Fibroblast of lung (primary cell): ENCODE measurements at regions not wholly inside any gene's neighbourhood (a gene's known extent, or its start where the extent isn't known, plus 50 kb on each side); places are given as distances from the start of the nearest gene placed in this dataset.

Experiments used
- DNase-seq, 2 donors: peaks; one replicate each; pipeline versions ENCODE4 v3.0.0 to v3.0.0-alpha.2; 2010; ENCODE audit warnings: low read depth in 2 of 2
- H2AFZ ChIP-seq: 2 replicates; pipeline ENCODE4 v1.5.1; 2012; ENCODE audit warnings: low read length, control low read depth, inconsistent platforms
- H3K27ac ChIP-seq: 2 replicates; pipeline ENCODE4 v1.5.1; 2011; ENCODE audit warnings: low read length, control low read depth; ENCODE audit not compliant: insufficient read depth
- H3K27me3 ChIP-seq: 2 replicates; pipeline ENCODE4 v1.5.1; 2011; ENCODE audit warnings: mild to moderate bottlenecking, low read length; ENCODE audit not compliant: control insufficient read depth, insufficient read depth
- H3K36me3 ChIP-seq: 2 replicates; pipeline ENCODE4 v1.5.1; 2011; ENCODE audit warnings: low read length; ENCODE audit not compliant: control insufficient read depth, insufficient read depth
- H3K4me1 ChIP-seq: 2 replicates; pipeline ENCODE4 v1.5.1; 2011; ENCODE audit warnings: low read length; ENCODE audit not compliant: control insufficient read depth, insufficient read depth; ENCODE audit errors: extremely low read depth
- H3K4me2 ChIP-seq: 2 replicates; pipeline ENCODE4 v1.5.1; 2011; ENCODE audit warnings: low read length, control low read depth; ENCODE audit not compliant: insufficient read depth; ENCODE audit errors: extremely low read depth
- H3K4me3 ChIP-seq, 4 experiments: fragments of 200-600 bp in 1 of 4; sonication (generic) in 1 of 4; replicated peaks in 1 of 4; 2 replicates each; pipeline ENCODE4 v1.5.1; 2011 to 2016; ENCODE audit warnings: low read length in 4 of 4, low read depth in 3 of 4, mild to moderate bottlenecking in 3 of 4, control low read depth in 2 of 4, inconsistent platforms in 1 of 4, mixed read lengths in 1 of 4; ENCODE audit not compliant: insufficient read depth in 1 of 4; ENCODE audit errors: control extremely low read depth in 1 of 4
- H3K79me2 ChIP-seq: 2 replicates; pipeline ENCODE4 v1.5.1; 2012; ENCODE audit warnings: mild to moderate bottlenecking, low read length, inconsistent platforms; ENCODE audit not compliant: control insufficient read depth, insufficient read depth
- H3K9ac ChIP-seq: 2 replicates; pipeline ENCODE4 v1.5.1; 2011; ENCODE audit warnings: mild to moderate bottlenecking, low read length, control low read depth; ENCODE audit not compliant: insufficient read depth
- H3K9me3 ChIP-seq: 2 replicates; pipeline ENCODE4 v1.5.1; 2012; ENCODE audit warnings: low read depth, low read length; ENCODE audit not compliant: control insufficient read depth, insufficient read depth
- H4K20me1 ChIP-seq: 2 replicates; pipeline ENCODE4 v1.5.1; 2011; ENCODE audit warnings: low read length; ENCODE audit not compliant: control insufficient read depth, insufficient read depth; ENCODE audit errors: extremely low read depth
- EZH2 ChIP-seq: IDR thresholded peaks from 2 replicates; pipeline ENCODE4 v1.5.1; 2012; ENCODE audit warnings: low read length, control low read depth, mild to moderate bottlenecking; ENCODE audit errors: missing control alignments
- TF ChIP-seq, protein P1 (sequence below), 2 donors: IDR thresholded peaks in 1 of 2; conservative IDR thresholded peaks in 1 of 2; 1 replicate in 1 of 2; 2 replicates in 1 of 2; pipeline ENCODE4 v1.5.1; 2011 to 2012; ENCODE audit warnings: low read length in 2 of 2, control low read depth in 1 of 2, inconsistent platforms in 1 of 2, low read depth in 1 of 2, mild to moderate bottlenecking in 1 of 2

DNA sequence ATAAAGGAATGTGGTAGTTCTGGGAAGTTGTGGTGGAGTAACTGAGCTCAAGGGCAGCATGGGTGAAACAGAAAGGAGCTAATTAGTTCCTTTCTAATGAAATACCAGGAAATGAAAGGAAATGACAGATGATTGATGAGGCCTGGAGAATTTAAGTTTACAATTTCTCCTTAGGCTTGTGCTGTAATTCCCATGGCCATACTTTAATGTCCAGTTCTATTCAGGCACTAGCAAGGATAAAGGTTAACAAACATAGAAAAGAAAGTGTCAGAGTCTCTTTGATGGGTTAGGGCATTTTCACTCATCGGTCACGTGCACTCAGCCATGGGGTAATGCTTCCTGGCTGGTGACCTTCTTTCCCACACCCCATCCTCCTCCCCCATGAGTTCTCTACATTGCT lies 70.3 kb downstream of the CTSL start:
- no peaks in the 10 kb centered on the region for H3K9me3 ChIP-seq
- H3K27ac ChIP-seq = no peak overlapping the region
- no peaks in the 10 kb centered on the region for H4K20me1 ChIP-seq
- peaks cover 7% of the 10 kb centered on the region for H3K4me1 ChIP-seq
- no peaks in the 10 kb centered on the region for H3K79me2 ChIP-seq
- no peak for DNase-seq
- H3K4me2 ChIP-seq = no peak overlapping the region
- H3K27me3 ChIP-seq = no peaks in the 10 kb centered on the region
- no peak overlapping the region for H3K9ac ChIP-seq
- TF ChIP-seq EZH2 = no peak
- TF ChIP-seq, protein P1, sequence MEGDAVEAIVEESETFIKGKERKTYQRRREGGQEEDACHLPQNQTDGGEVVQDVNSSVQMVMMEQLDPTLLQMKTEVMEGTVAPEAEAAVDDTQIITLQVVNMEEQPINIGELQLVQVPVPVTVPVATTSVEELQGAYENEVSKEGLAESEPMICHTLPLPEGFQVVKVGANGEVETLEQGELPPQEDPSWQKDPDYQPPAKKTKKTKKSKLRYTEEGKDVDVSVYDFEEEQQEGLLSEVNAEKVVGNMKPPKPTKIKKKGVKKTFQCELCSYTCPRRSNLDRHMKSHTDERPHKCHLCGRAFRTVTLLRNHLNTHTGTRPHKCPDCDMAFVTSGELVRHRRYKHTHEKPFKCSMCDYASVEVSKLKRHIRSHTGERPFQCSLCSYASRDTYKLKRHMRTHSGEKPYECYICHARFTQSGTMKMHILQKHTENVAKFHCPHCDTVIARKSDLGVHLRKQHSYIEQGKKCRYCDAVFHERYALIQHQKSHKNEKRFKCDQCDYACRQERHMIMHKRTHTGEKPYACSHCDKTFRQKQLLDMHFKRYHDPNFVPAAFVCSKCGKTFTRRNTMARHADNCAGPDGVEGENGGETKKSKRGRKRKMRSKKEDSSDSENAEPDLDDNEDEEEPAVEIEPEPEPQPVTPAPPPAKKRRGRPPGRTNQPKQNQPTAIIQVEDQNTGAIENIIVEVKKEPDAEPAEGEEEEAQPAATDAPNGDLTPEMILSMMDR (conservative IDR thresholded peaks at IDR 0.05 in 1 of 2, IDR thresholded peaks at IDR 0.05 in 1 of 2; ENCODE audit: low read depth in 1 of 2, low read length in 2 of 2) = no peak
- no peak overlapping the region for H3K4me3 ChIP-seq
- no peak overlapping the region for H2AFZ ChIP-seq
- no peaks in the 10 kb centered on the region for H3K36me3 ChIP-seq

DNA sequence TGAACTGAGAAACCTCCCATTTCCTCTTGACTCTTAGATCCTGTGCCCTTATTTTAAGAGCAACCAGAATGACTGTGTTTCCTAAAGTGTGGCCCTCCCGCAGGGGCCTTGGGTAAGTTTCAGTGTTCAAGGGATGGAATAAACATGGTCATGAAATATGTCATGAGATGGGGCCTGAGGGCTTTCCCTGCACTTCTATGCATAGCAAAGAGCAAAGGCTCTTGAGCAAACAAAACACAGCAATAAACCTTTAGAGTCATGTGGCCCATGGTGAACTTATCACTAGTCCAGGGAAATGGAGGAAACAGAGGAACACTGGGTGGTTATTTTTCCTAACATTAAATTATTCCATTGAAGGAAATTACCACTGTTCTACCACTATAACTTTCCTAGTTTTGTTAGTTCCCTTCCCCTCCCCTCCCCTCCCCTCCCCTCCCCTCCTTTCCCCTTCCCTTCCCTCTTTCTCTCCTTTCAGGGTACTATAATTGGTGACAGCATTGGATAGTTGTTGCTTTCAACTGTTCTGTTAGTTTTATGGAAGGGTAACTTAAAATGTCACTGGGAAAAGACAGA lies 72.4 kb downstream of the CTSL start:
- TF ChIP-seq, protein P1 (conservative IDR thresholded peaks at IDR 0.05 in 1 of 2, IDR thresholded peaks at IDR 0.05 in 1 of 2; ENCODE audit: low read depth in 1 of 2, low read length in 2 of 2) = no peak
- no peak for TF ChIP-seq EZH2
- Histone ChIP-seq H3K9me3 (no peaks in the 10 kb centered on the region), H4K20me1 (no peaks in the 10 kb centered on the region), H3K9ac (no peak overlapping the region), H3K4me1 (peaks cover 3% of the 10 kb centered on the region), H3K27ac (no peak overlapping the region), H2AFZ (no peak overlapping the region), H3K36me3 (no peaks in the 10 kb centered on the region), H3K27me3 (peaks cover 2% of the 10 kb centered on the region), H3K4me2 (no peak overlapping the region), H3K4me3 (no peak overlapping the region), H3K79me2 (no peaks in the 10 kb centered on the region)
- DNase-seq = no peak

DNA sequence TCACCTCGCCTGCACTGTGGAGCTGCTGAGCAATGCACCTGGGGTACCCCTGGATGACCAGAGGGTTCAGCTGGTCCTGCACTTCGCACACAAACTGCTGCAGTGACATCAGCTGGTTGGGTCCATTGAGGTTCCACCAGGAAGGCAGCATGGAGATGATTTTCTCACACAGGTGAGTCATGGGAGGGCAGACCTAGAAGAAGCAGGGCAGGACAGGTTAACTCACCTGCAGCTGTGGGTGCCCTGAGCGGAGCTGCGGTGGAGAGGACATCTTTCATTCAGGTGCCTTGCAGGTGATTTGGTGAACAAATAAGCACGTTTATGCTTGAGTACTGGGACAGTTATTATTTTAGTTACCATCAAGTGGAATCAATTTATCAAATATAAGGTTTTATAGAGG lies 73.6 kb downstream of the CTSL start:
- Histone ChIP-seq H3K9ac (no peak overlapping the region), H3K27me3 (peaks cover 2% of the 10 kb centered on the region), H2AFZ (no peak overlapping the region), H4K20me1 (no peaks in the 10 kb centered on the region), H3K36me3 (no peaks in the 10 kb centered on the region), H3K4me1 (no peaks in the 10 kb centered on the region), H3K27ac (no peak overlapping the region), H3K4me3 (no peak overlapping the region), H3K9me3 (no peaks in the 10 kb centered on the region), H3K79me2 (no peaks in the 10 kb centered on the region), H3K4me2 (no peak overlapping the region)
- no peak for TF ChIP-seq EZH2
- TF ChIP-seq, protein P1 (conservative IDR thresholded peaks at IDR 0.05 in 1 of 2, IDR thresholded peaks at IDR 0.05 in 1 of 2; ENCODE audit: low read depth in 1 of 2, low read length in 2 of 2) = no peak
- no peak for DNase-seq
